ENCODE measurements at regions not wholly inside any gene's neighbourhood (a gene's known extent, or its start where the extent isn't known, plus 50 kb on each side); places are given as distances from the start of the nearest gene placed in this dataset.

GRCh38 chr1:118445156-118445555, 260.1 kb upstream of the SPAG17 start:
- Histone ChIP-seq H3K4me1 (no peaks in the 10 kb centered on the region), H3K36me3 (no peaks in the 10 kb centered on the region), H3K27ac (no peak overlapping the region), H3K9me3 (no peaks in the 10 kb centered on the region), H3K27me3 (no peaks in the 10 kb centered on the region), H3K4me3 (no peak overlapping the region)
- TF ChIP-seq EP300 (IDR thresholded peaks at IDR 0.05) (no peak), POLR2A (IDR thresholded peaks at IDR 0.05) (no peak), POLR2AphosphoS5 (IDR thresholded peaks at IDR 0.05) (no peak), CTCF (IDR thresholded peaks at IDR 0.05) (no peak)
- DNase-seq, result no peak
- WGBS, 2 donors, result 80 to 91% methylated on average over 1 of the region's 1 CpG
- intact Hi-C loops (cut with DNase I), result no loop called here

- intact Hi-C loops (cut with DNase I), result no loop called here
- DNase-seq, result no peak
- H3K4me1 ChIP-seq, result no peaks in the 10 kb centered on the region
- TF ChIP-seq POLR2AphosphoS5 (IDR thresholded peaks at IDR 0.05) (no peak), CTCF (IDR thresholded peaks at IDR 0.05) (no peak), EP300 (IDR thresholded peaks at IDR 0.05) (no peak), POLR2A (IDR thresholded peaks at IDR 0.05) (no peak)
- no peaks in the 10 kb centered on the region for H3K27me3 ChIP-seq
- no peak overlapping the region for H3K27ac ChIP-seq
- no peaks in the 10 kb centered on the region for H3K9me3 ChIP-seq
- 21 to 31% methylated on average over 2 of the region's 2 CpGs for WGBS, 2 donors
- H3K4me3 ChIP-seq, result no peak overlapping the region
- no peaks in the 10 kb centered on the region for H3K36me3 ChIP-seq
These were observed 257.2 kb upstream of the SPAG17 start for GRCh38 chr1:118442214-118442613.

GRCh38 chr1:118437664-118438063, 252.6 kb upstream of the SPAG17 start:
- 87 to 89% methylated on average over 6 of the region's 6 CpGs for WGBS, 2 donors

GRCh38 chr1:118429856-118430255, 244.8 kb upstream of the SPAG17 start:
- intact Hi-C loops (cut with DNase I), result no loop called here
- TF ChIP-seq POLR2A (IDR thresholded peaks at IDR 0.05), result no peak
- TF ChIP-seq CTCF (IDR thresholded peaks at IDR 0.05), result no peak
- TF ChIP-seq POLR2AphosphoS5 (IDR thresholded peaks at IDR 0.05), result no peak
- no peak for TF ChIP-seq EP300 (IDR thresholded peaks at IDR 0.05)
- WGBS, 2 donors, result 78 to 79% methylated on average over 4 of the region's 4 CpGs
- H3K4me3 ChIP-seq, result no peak overlapping the region
- H3K4me1 ChIP-seq, result no peaks in the 10 kb centered on the region
- no peaks in the 10 kb centered on the region for H3K9me3 ChIP-seq
- no peak for DNase-seq
- H3K36me3 ChIP-seq, result no peaks in the 10 kb centered on the region
- no peaks in the 10 kb centered on the region for H3K27me3 ChIP-seq
- no peak overlapping the region for H3K27ac ChIP-seq

More at GRCh38 chr1:118437664-118438063, 252.6 kb upstream of the SPAG17 start:
- H3K4me3 ChIP-seq, result no peak overlapping the region
- no peaks in the 10 kb centered on the region for H3K36me3 ChIP-seq
- no peak for TF ChIP-seq EP300 (IDR thresholded peaks at IDR 0.05)
- TF ChIP-seq CTCF (IDR thresholded peaks at IDR 0.05), result no peak
- no peak for TF ChIP-seq POLR2A (IDR thresholded peaks at IDR 0.05)
- no peaks in the 10 kb centered on the region for H3K27me3 ChIP-seq
- no peaks in the 10 kb centered on the region for H3K9me3 ChIP-seq
- no peaks in the 10 kb centered on the region for H3K4me1 ChIP-seq
- intact Hi-C loops (cut with DNase I), result no loop called here
- DNase-seq, result no peak
- H3K27ac ChIP-seq, result no peak overlapping the region

GRCh38 chr1:118421868-118422350, 236.9 kb upstream of the SPAG17 start:
- no peak overlapping the region for H3K4me3 ChIP-seq
- 90 to 91% methylated on average over 4 of the region's 4 CpGs for WGBS, 2 donors
- TF ChIP-seq POLR2A (IDR thresholded peaks at IDR 0.05), result no peak
- TF ChIP-seq POLR2AphosphoS5 (IDR thresholded peaks at IDR 0.05), result no peak
- TF ChIP-seq CTCF (IDR thresholded peaks at IDR 0.05), result no peak
- no peak for TF ChIP-seq EP300 (IDR thresholded peaks at IDR 0.05)
- H3K27ac ChIP-seq, result no peak overlapping the region
- no peaks in the 10 kb centered on the region for H3K36me3 ChIP-seq
- no peaks in the 10 kb centered on the region for H3K9me3 ChIP-seq
- no peaks in the 10 kb centered on the region for H3K4me1 ChIP-seq
- intact Hi-C loops (cut with DNase I), result no loop called here
- DNase-seq, result no peak
- no peaks in the 10 kb centered on the region for H3K27me3 ChIP-seq

Measured in sigmoid colon (tissue), 6 donors.